ENCODE measurements at regions not wholly inside any gene's neighbourhood (a gene's known extent, or its start where the extent isn't known, plus 50 kb on each side); places are given as distances from the start of the nearest gene placed in this dataset.
"Not testable (repeated sequence)": the region's sequence is repeated elsewhere in the genome, so short reads cannot be mapped to it uniquely, and the experiment has no call there.

DNA sequence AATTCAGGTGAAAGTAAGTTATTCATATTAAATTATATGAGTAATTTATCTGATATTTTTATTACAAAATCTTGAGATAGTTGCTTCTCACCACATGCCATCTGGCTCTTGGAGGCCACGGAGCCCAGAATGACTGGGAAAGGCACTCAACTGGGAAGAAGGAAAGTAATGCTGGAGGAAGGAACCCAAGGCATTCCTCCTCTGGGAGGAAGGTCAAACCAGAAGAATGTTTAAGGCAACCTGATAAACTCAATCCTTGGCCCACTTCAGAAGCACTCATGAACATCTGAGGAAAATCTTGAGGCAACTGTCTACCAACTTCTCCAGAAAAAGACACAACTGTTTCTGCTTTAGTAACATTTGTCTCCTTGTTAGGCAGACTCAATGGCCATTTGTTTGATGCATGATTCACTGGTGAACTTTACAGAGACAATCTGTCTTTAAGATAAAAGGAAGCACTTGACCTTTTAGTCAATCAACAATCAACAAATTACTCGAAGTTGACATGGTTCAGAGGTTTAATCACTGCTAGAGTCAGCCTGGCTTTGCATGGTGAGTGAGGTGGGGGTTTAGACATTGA lies 261.4 kb upstream of the MME start:
- Histone ChIP-seq H3K9ac (no peak overlapping the region), H2AFZ (replicated peaks) (no peak overlapping the region), H3K9me3 (ENCODE audit: low read depth) (no peaks in the 10 kb centered on the region), H4K20me1 (ENCODE audit: low read depth) (no peaks in the 10 kb centered on the region), H3F3A (ENCODE audit: low read depth) (no peaks in the 10 kb centered on the region), H3K4me3 (no peak overlapping the region), H3K79me2 (ENCODE audit: low read depth) (no peaks in the 10 kb centered on the region), H3K4me2 (no peak overlapping the region), H3K4me1 (no peaks in the 10 kb centered on the region), H3K27ac (no peak overlapping the region), H3K36me3 (no peaks in the 10 kb centered on the region), H3K27me3 (no peaks in the 10 kb centered on the region)
- no peak for DNase-seq (ENCODE audit: low spot score)
- Mint-ChIP-seq H3K36me3 (no peaks in the 10 kb centered on the region), H3K9me3 (peaks cover 4% of the 10 kb centered on the region), H3K4me3 (no peak overlapping the region), H3K27me3 (ENCODE audit: insufficient read depth, low read depth) (no peaks in the 10 kb centered on the region), H3K4me1 (no peaks in the 10 kb centered on the region), H3K27ac (no peak overlapping the region)
- TF ChIP-seq EZH2 (IDR thresholded peaks at IDR 0.05): no peak
- TF ChIP-seq, protein P1, sequence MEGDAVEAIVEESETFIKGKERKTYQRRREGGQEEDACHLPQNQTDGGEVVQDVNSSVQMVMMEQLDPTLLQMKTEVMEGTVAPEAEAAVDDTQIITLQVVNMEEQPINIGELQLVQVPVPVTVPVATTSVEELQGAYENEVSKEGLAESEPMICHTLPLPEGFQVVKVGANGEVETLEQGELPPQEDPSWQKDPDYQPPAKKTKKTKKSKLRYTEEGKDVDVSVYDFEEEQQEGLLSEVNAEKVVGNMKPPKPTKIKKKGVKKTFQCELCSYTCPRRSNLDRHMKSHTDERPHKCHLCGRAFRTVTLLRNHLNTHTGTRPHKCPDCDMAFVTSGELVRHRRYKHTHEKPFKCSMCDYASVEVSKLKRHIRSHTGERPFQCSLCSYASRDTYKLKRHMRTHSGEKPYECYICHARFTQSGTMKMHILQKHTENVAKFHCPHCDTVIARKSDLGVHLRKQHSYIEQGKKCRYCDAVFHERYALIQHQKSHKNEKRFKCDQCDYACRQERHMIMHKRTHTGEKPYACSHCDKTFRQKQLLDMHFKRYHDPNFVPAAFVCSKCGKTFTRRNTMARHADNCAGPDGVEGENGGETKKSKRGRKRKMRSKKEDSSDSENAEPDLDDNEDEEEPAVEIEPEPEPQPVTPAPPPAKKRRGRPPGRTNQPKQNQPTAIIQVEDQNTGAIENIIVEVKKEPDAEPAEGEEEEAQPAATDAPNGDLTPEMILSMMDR (IDR thresholded peaks at IDR 0.05): no peak
- TF ChIP-seq EZH2phosphoT487 (IDR thresholded peaks at IDR 0.05): no peak

DNA sequence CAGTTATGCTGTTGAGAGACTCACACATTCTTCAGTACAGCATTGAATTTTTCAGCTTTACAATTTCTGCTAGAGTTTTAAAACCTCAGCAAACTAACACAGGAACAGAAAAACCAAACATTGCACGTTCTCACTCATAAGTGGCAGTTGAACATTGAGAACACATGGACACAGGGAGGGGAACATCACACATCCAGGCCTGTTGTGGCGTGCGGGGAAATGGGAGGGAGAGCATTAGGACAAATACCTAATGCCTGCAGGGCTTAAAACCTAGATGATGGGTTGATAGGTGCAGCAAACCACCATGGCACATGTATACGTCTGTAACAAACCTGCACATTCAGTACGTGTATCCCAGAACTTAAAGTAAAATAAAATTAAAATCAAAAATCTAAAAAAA lies 270.1 kb upstream of the MME start:
- not testable (repeated sequence) for H3K36me3 Mint-ChIP-seq; H3K4me3 ChIP-seq; H3F3A ChIP-seq (ENCODE audit: low read depth); H2AFZ ChIP-seq (replicated peaks); H3K4me1 Mint-ChIP-seq; H3K27me3 ChIP-seq; H3K27ac ChIP-seq; H4K20me1 ChIP-seq (ENCODE audit: low read depth); H3K4me3 Mint-ChIP-seq; H3K27ac Mint-ChIP-seq; H3K4me1 ChIP-seq; H3K4me2 ChIP-seq; DNase-seq (ENCODE audit: low spot score); H3K27me3 Mint-ChIP-seq (ENCODE audit: insufficient read depth, low read depth); H3K79me2 ChIP-seq (ENCODE audit: low read depth); H3K9me3 ChIP-seq (ENCODE audit: low read depth); H3K9me3 Mint-ChIP-seq; H3K36me3 ChIP-seq; H3K9ac ChIP-seq

DNA sequence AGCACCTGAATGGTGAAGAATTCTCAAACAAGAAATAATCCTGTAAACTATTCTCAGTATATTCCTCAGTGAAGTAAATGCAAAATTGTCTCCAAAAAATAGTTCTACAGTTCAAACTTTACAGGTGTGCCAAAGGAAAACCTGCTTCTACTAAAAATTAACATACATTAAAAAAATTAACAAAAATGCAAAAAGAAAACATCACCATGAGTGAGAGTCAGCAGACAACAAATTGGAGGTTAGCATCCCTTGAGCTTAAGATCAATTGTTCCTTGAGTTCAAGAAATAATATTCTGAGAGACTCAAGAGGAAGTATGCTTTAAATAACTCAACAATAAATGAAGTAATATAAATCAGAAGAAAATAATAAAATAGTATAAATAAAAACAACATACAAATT lies 278.4 kb upstream of the MME start:
- Histone ChIP-seq H3K4me2 (no peak overlapping the region), H3K4me3 (no peak overlapping the region), H2AFZ (replicated peaks) (no peak overlapping the region), H3K27ac (no peak overlapping the region), H3K27me3 (no peaks in the 10 kb centered on the region), H3K9me3 (ENCODE audit: low read depth) (no peaks in the 10 kb centered on the region), H3K36me3 (no peaks in the 10 kb centered on the region), H3K4me1 (no peaks in the 10 kb centered on the region), H3K79me2 (ENCODE audit: low read depth) (no peaks in the 10 kb centered on the region), H4K20me1 (ENCODE audit: low read depth) (no peaks in the 10 kb centered on the region), H3K9ac (no peak overlapping the region), H3F3A (ENCODE audit: low read depth) (no peaks in the 10 kb centered on the region)
- Mint-ChIP-seq H3K4me1 (no peaks in the 10 kb centered on the region), H3K36me3 (no peaks in the 10 kb centered on the region), H3K27ac (no peak overlapping the region), H3K9me3 (peaks cover 13% of the 10 kb centered on the region), H3K4me3 (no peak overlapping the region), H3K27me3 (ENCODE audit: insufficient read depth, low read depth) (no peaks in the 10 kb centered on the region)
- DNase-seq (ENCODE audit: low spot score): no peak
- TF ChIP-seq EZH2 (IDR thresholded peaks at IDR 0.05): no peak
- TF ChIP-seq EZH2phosphoT487 (IDR thresholded peaks at IDR 0.05): no peak
- TF ChIP-seq, protein P1 (IDR thresholded peaks at IDR 0.05): no peak

DNA sequence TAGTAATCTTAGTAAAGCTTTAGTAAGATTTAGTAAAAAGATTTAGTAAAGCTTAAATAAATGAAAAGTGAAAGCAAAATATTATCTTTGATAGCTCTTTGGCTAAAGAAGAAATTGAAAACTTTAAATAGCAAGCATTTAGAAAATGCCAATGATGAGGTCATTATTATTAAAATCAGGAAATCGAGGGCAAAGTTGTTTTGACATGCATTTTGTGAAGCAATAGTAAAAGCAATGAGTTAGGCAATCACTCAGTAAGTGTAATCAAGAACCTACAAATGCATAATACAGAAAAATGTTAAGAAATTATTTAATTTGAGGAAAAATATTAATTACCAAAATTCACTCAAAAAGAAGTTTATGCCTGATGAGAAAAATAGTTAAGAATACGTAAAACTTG lies 280.3 kb upstream of the MME start:
- no peak overlapping the region for H3K27ac ChIP-seq
- H4K20me1 ChIP-seq (ENCODE audit: low read depth): no peaks in the 10 kb centered on the region
- no peaks in the 10 kb centered on the region for H3K27me3 ChIP-seq
- H3F3A ChIP-seq (ENCODE audit: low read depth): no peaks in the 10 kb centered on the region
- H3K9ac ChIP-seq: no peak overlapping the region
- H3K4me2 ChIP-seq: no peak overlapping the region
- H3K36me3 Mint-ChIP-seq: no peaks in the 10 kb centered on the region
- DNase-seq (ENCODE audit: low spot score): no peak
- no peaks in the 10 kb centered on the region for H3K4me1 ChIP-seq
- H3K27ac Mint-ChIP-seq: no peak overlapping the region
- no peak overlapping the region for H3K4me3 ChIP-seq
- H3K4me3 Mint-ChIP-seq: no peak overlapping the region
- H3K9me3 ChIP-seq (ENCODE audit: low read depth): no peaks in the 10 kb centered on the region
- no peaks in the 10 kb centered on the region for H3K4me1 Mint-ChIP-seq
- H2AFZ ChIP-seq (replicated peaks): no peak overlapping the region
- H3K27me3 Mint-ChIP-seq (ENCODE audit: insufficient read depth, low read depth): no peaks in the 10 kb centered on the region
- TF ChIP-seq EZH2phosphoT487 (IDR thresholded peaks at IDR 0.05): no peak
- TF ChIP-seq EZH2 (IDR thresholded peaks at IDR 0.05): no peak
- TF ChIP-seq, protein P1 (IDR thresholded peaks at IDR 0.05): no peak
- H3K79me2 ChIP-seq (ENCODE audit: low read depth): no peaks in the 10 kb centered on the region
- H3K9me3 Mint-ChIP-seq: peaks cover 6% of the 10 kb centered on the region
- no peaks in the 10 kb centered on the region for H3K36me3 ChIP-seq

Measured in neural progenitor cell (in vitro differentiated cells).